ENCODE measurements at regions not wholly inside any gene's neighbourhood (a gene's known extent, or its start where the extent isn't known, plus 50 kb on each side); places are given as distances from the start of the nearest gene placed in this dataset.

- peak; percentile 42 for DNase-seq
- peaks cover 17% of the 10 kb centered on the region for H3K4me1 ChIP-seq (ENCODE audit: control insufficient read depth, insufficient read depth, low read length)
- 18% methylated on average over 2 of the region's 6 CpGs for WGBS (ENCODE audit: insufficient coverage)
- no peaks in the 10 kb centered on the region for H3K36me3 ChIP-seq (ENCODE audit: control insufficient read depth, insufficient read depth, low read length)
- H3K27ac ChIP-seq (ENCODE audit: low read length), result peak overlapping the region; percentile 82
- no peaks in the 10 kb centered on the region for H3K27me3 ChIP-seq (ENCODE audit: control insufficient read depth, insufficient read depth, low read length)
- H3K4me3 ChIP-seq (ENCODE audit: low read length), result no peak overlapping the region
- no peaks in the 10 kb centered on the region for H3K9me3 ChIP-seq (replicated peaks; ENCODE audit: control insufficient read depth, low read depth, low read length)
These were observed 114.7 kb upstream of the ZNF217 start for GRCh38 chr20:53708129-53708968.

GRCh38 chr20:53707371-53708055 is 113.9 kb upstream of the ZNF217 start:
- Histone ChIP-seq H3K27me3 (ENCODE audit: control insufficient read depth, insufficient read depth, low read length) (no peaks in the 10 kb centered on the region), H3K36me3 (ENCODE audit: control insufficient read depth, insufficient read depth, low read length) (no peaks in the 10 kb centered on the region), H3K27ac (ENCODE audit: low read length) (peak overlapping the region; percentile 82), H3K4me3 (ENCODE audit: low read length) (no peak overlapping the region), H3K4me1 (ENCODE audit: control insufficient read depth, insufficient read depth, low read length) (peaks cover 17% of the 10 kb centered on the region), H3K9me3 (replicated peaks; ENCODE audit: control insufficient read depth, low read depth, low read length) (no peaks in the 10 kb centered on the region)
- 52% methylated on average over 5 of the region's 6 CpGs for WGBS (ENCODE audit: insufficient coverage)
- peak; percentile 87 for DNase-seq

- no peaks in the 10 kb centered on the region for H3K9me3 ChIP-seq (replicated peaks; ENCODE audit: control insufficient read depth, low read depth, low read length)
- H3K27me3 ChIP-seq (ENCODE audit: control insufficient read depth, insufficient read depth, low read length), result no peaks in the 10 kb centered on the region
- H3K4me1 ChIP-seq (ENCODE audit: control insufficient read depth, insufficient read depth, low read length), result peaks cover 17% of the 10 kb centered on the region
- peak; percentile 84 for DNase-seq
- H3K4me3 ChIP-seq (ENCODE audit: low read length), result no peak overlapping the region
- WGBS (ENCODE audit: insufficient coverage), result 10% methylated on average over 5 of the region's 6 CpGs
- H3K27ac ChIP-seq (ENCODE audit: low read length), result peak overlapping the region; percentile 82
- no peaks in the 10 kb centered on the region for H3K36me3 ChIP-seq (ENCODE audit: control insufficient read depth, insufficient read depth, low read length)
These were observed 113.1 kb upstream of the ZNF217 start for GRCh38 chr20:53706466-53707370.

GRCh38 chr20:53706008-53706465 is 112.4 kb upstream of the ZNF217 start:
- H3K4me3 ChIP-seq (ENCODE audit: low read length), result no peak overlapping the region
- no CpG with 5 or more reads among the region's 2 CpGs for WGBS (ENCODE audit: insufficient coverage)
- H3K9me3 ChIP-seq (replicated peaks; ENCODE audit: control insufficient read depth, low read depth, low read length), result no peaks in the 10 kb centered on the region
- DNase-seq, result peak; percentile 26
- H3K27ac ChIP-seq (ENCODE audit: low read length), result peak overlapping the region; percentile 82
- H3K36me3 ChIP-seq (ENCODE audit: control insufficient read depth, insufficient read depth, low read length), result no peaks in the 10 kb centered on the region
- peaks cover 17% of the 10 kb centered on the region for H3K4me1 ChIP-seq (ENCODE audit: control insufficient read depth, insufficient read depth, low read length)
- no peaks in the 10 kb centered on the region for H3K27me3 ChIP-seq (ENCODE audit: control insufficient read depth, insufficient read depth, low read length)

DNA sequence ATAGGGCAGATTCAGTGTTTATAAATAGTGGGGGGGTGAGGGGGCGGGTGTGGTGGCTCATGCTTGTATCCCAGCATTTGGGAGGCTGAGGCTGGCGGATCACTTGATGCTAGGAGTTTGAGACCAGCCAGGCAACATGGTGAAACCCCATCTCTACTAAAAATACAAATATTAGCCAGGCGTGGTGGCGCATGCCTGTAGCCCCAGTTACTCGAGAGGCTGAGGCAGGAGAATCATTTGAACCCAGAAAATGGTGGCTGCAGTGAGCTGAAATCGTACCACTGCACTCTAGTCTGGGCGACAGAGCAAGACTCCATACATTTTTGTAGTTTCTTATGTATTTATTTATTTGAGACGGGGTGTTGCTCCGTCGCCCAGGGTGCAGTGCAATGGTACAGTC is 109.0 kb upstream of the ZNF217 start:
- H3K9me3 ChIP-seq (replicated peaks; ENCODE audit: control insufficient read depth, low read depth, low read length), result no peaks in the 10 kb centered on the region
- H3K27me3 ChIP-seq (ENCODE audit: control insufficient read depth, insufficient read depth, low read length), result no peaks in the 10 kb centered on the region
- no peaks in the 10 kb centered on the region for H3K36me3 ChIP-seq (ENCODE audit: control insufficient read depth, insufficient read depth, low read length)
- H3K4me3 ChIP-seq (ENCODE audit: low read length), result no peak overlapping the region
- WGBS (ENCODE audit: insufficient coverage), result 94% methylated on average over 3 of the region's 10 CpGs
- H3K4me1 ChIP-seq (ENCODE audit: control insufficient read depth, insufficient read depth, low read length), result peaks cover 10% of the 10 kb centered on the region
- H3K27ac ChIP-seq (ENCODE audit: low read length), result no peak overlapping the region
- DNase-seq, result no peak

DNA sequence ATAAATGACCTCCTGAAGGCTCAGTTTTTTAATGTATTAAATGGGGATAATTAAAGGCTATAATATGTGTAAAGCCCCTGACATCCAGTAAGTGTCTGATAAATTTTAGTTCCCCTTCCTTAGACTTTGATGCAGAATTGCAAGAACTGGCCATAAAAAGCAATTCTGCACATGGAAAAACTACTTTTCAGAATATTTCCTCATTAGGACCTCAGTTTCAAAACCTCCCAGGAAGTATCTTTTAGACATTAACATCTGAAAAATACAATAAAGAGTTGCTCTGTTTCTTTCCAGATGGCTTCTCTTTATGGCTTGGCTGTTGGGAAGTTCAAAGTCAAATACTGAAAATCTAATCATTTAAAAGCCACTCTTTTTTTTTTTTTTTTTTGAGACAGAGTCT is 106.3 kb upstream of the ZNF217 start:
- H3K4me1 ChIP-seq (ENCODE audit: control insufficient read depth, insufficient read depth, low read length), result no peaks in the 10 kb centered on the region
- H3K9me3 ChIP-seq (replicated peaks; ENCODE audit: control insufficient read depth, low read depth, low read length), result no peaks in the 10 kb centered on the region
- peak; percentile 62 for DNase-seq
- H3K27ac ChIP-seq (ENCODE audit: low read length), result no peak overlapping the region
- H3K36me3 ChIP-seq (ENCODE audit: control insufficient read depth, insufficient read depth, low read length), result no peaks in the 10 kb centered on the region
- H3K27me3 ChIP-seq (ENCODE audit: control insufficient read depth, insufficient read depth, low read length), result no peaks in the 10 kb centered on the region
- H3K4me3 ChIP-seq (ENCODE audit: low read length), result no peak overlapping the region

GRCh38 chr20:53699085-53699674 is 105.5 kb upstream of the ZNF217 start:
- Histone ChIP-seq H3K4me3 (ENCODE audit: low read length) (no peak overlapping the region), H3K4me1 (ENCODE audit: control insufficient read depth, insufficient read depth, low read length) (no peaks in the 10 kb centered on the region), H3K9me3 (replicated peaks; ENCODE audit: control insufficient read depth, low read depth, low read length) (no peaks in the 10 kb centered on the region), H3K27ac (ENCODE audit: low read length) (no peak overlapping the region), H3K36me3 (ENCODE audit: control insufficient read depth, insufficient read depth, low read length) (no peaks in the 10 kb centered on the region), H3K27me3 (ENCODE audit: control insufficient read depth, insufficient read depth, low read length) (no peaks in the 10 kb centered on the region)
- no peak for DNase-seq
- no CpG with 5 or more reads among the region's 3 CpGs for WGBS (ENCODE audit: insufficient coverage)

- H3K9me3 ChIP-seq (replicated peaks; ENCODE audit: control insufficient read depth, low read depth, low read length), result no peaks in the 10 kb centered on the region
- H3K4me3 ChIP-seq (ENCODE audit: low read length), result no peak overlapping the region
- no peaks in the 10 kb centered on the region for H3K4me1 ChIP-seq (ENCODE audit: control insufficient read depth, insufficient read depth, low read length)
- 82% methylated on average over 6 of the region's 10 CpGs for WGBS (ENCODE audit: insufficient coverage)
- H3K36me3 ChIP-seq (ENCODE audit: control insufficient read depth, insufficient read depth, low read length), result no peaks in the 10 kb centered on the region
- no peak overlapping the region for H3K27ac ChIP-seq (ENCODE audit: low read length)
- no peaks in the 10 kb centered on the region for H3K27me3 ChIP-seq (ENCODE audit: control insufficient read depth, insufficient read depth, low read length)
- DNase-seq, result no peak
These were observed 104.8 kb upstream of the ZNF217 start for GRCh38 chr20:53698371-53698978.

GRCh38 chr20:53695797-53696527 is 102.3 kb upstream of the ZNF217 start:
- H3K4me3 ChIP-seq (ENCODE audit: low read length), result no peak overlapping the region
- no peaks in the 10 kb centered on the region for H3K9me3 ChIP-seq (replicated peaks; ENCODE audit: control insufficient read depth, low read depth, low read length)
- H3K4me1 ChIP-seq (ENCODE audit: control insufficient read depth, insufficient read depth, low read length), result no peaks in the 10 kb centered on the region
- H3K27ac ChIP-seq (ENCODE audit: low read length), result no peak overlapping the region
- DNase-seq, result no peak
- no peaks in the 10 kb centered on the region for H3K36me3 ChIP-seq (ENCODE audit: control insufficient read depth, insufficient read depth, low read length)
- H3K27me3 ChIP-seq (ENCODE audit: control insufficient read depth, insufficient read depth, low read length), result no peaks in the 10 kb centered on the region
- WGBS (ENCODE audit: insufficient coverage), result 80% methylated on average over 1 of the region's 8 CpGs

Data from muscle of leg (tissue), 3 donors.